Stimulated activated effector memory CD8-positive, alpha-beta T cell treated with anti-CD3 and anti-CD28 coated beads, Interleukin-12 subunit alpha, Interleukin-12 subunit beta, amount 100 ng/mL, for 72 hours (primary cell): ENCODE measurements at regions not wholly inside any gene's neighbourhood (a gene's known extent, or its start where the extent isn't known, plus 50 kb on each side); places are given as distances from the start of the nearest gene placed in this dataset.

Experiments used
- ATAC-seq: fragments of 150-1000 bp; cut with Tn5 transposase; 2 replicates; pipeline ENCODE4 v1.10.0; 2021
- DNase-seq, 2 donors: peaks; one replicate each; pipeline ENCODE4 v3.0.0; 2021 to 2022; ENCODE audit warnings: low spot score in 2 of 2
- H3K27ac Mint-ChIP-seq: one replicate; pipeline ENCODE4 v1.8.0; 2022; ENCODE audit warnings: mild to moderate bottlenecking, mixed read lengths
- H3K36me3 Mint-ChIP-seq: one replicate; pipeline ENCODE4 v1.8.0; 2022; ENCODE audit warnings: mild to moderate bottlenecking, mixed read lengths
- H3K4me1 Mint-ChIP-seq: one replicate; pipeline ENCODE4 v1.8.0; 2022; ENCODE audit warnings: mixed read lengths
- H3K4me3 Mint-ChIP-seq: one replicate; pipeline ENCODE4 v1.8.0; 2022; ENCODE audit warnings: mild to moderate bottlenecking, mixed read lengths
- H3K9me3 Mint-ChIP-seq: one replicate; pipeline ENCODE4 v1.8.0; 2022; ENCODE audit warnings: mixed read lengths

DNA sequence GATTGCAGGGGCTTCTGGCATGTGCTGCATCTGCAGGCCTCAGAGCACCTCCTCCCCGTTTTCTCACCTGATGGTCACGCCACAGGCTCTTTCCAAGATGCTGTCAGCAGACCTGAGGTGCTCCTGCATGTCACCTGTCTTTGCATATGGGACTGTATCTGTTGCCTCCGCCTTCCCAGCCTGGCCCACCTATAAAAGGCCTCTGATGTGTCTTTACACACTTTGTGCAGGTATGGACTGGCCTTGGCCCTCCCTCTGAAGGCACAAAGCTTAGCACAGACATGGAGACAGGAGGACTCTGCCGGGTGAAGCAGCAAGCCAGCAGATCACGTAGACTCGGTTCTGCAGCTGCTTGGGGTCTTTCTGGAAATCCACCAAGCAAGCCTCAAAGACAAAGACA lies 220.9 kb upstream of the PPP2R2D start:
- H3K36me3 Mint-ChIP-seq: no peaks in the 10 kb centered on the region

DNA sequence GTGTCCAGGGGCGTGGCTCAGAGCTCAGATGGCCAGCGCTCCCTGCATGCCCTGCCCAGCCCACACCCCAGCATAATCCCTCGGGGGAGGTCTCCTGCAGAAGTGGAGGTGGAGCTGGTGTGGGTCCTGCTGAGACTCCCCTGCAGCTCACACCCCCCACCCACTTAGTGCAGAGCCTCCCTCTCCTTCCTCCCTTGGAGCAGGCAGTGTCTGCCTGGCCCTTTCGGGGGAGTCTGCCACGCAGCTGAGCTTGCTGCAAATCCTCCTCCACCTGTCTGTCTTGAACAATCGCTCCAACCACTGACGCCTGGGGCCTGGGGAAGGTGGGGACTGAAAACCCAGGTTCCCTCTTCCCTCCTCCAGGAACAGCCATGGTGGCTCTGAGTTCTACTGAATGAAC lies 219.7 kb upstream of the PPP2R2D start:
- Mint-ChIP-seq H3K36me3 (no peaks in the 10 kb centered on the region), H3K4me3 (no peak overlapping the region), H3K4me1 (no peaks in the 10 kb centered on the region), H3K9me3 (no peaks in the 10 kb centered on the region), H3K27ac (no peak overlapping the region)
- DNase-seq (no peak), ATAC-seq (no peak)

More for the DNA sequence above, 220.9 kb upstream of the PPP2R2D start:
- ATAC-seq: no peak
- Mint-ChIP-seq H3K4me3 (no peak overlapping the region), H3K4me1 (no peaks in the 10 kb centered on the region), H3K27ac (no peak overlapping the region), H3K9me3 (no peaks in the 10 kb centered on the region)
- DNase-seq: no peak

DNA sequence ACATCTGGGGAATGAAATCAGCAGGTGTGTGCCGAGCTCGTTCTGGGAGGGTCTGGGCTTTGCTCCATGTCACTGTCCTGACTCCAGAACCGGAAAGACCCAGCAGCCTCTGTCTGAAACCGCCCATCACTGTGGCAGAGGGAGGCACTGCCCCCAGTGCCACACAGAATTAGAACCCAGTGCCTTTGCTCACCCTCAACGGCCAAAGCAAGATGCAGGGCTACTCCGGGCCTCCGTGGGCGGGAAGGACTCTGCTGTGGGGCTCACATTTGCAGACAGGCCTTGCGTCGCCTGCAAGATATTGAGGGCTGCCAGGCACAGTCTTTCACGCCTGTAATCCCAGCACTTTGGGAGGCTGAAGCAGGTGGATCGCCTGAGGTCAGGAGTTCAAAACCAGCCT lies 219.2 kb upstream of the PPP2R2D start:
- H3K36me3 Mint-ChIP-seq: no peaks in the 10 kb centered on the region
- no peaks in the 10 kb centered on the region for H3K9me3 Mint-ChIP-seq
- H3K4me1 Mint-ChIP-seq: no peaks in the 10 kb centered on the region
- DNase-seq: no peak
- no peak overlapping the region for H3K27ac Mint-ChIP-seq
- no peak overlapping the region for H3K4me3 Mint-ChIP-seq
- ATAC-seq: no peak

DNA sequence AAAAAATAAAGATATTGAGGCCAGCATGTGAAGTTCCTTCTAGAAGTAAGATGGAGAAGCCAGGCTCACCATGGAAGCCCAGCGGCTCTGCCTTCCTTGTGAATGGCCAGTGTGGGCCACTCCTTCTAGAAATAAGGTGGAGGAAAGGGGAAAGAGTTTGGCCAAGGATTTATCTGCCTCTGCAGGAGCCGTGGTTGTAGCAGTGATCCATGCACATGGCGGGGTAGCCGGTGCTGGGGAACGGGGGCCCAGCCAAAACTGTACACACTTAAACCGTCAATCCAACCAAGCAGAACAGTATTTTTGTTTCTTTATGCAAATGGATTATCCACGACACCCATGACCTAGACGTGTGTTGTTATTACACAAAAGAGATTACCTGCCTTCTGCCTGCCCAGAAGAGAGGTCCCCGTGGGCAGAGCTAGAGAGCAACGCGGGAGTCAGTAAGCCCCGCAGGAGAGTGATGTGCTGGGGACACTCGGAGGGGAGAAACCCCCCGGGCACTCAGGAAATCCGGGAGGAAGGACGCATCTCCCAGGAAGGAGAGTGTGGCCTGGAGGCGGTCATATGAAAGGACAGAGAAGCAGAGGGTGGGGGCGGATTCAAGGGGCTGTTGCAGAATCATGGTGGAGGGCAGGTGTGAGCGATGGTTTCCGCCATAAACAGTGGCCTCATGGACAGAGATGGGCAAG lies 218.4 kb upstream of the PPP2R2D start:
- Mint-ChIP-seq H3K4me1 (no peaks in the 10 kb centered on the region), H3K36me3 (no peaks in the 10 kb centered on the region), H3K9me3 (no peaks in the 10 kb centered on the region), H3K27ac (no peak overlapping the region), H3K4me3 (no peak overlapping the region)
- DNase-seq (no peak), ATAC-seq (no peak)

DNA sequence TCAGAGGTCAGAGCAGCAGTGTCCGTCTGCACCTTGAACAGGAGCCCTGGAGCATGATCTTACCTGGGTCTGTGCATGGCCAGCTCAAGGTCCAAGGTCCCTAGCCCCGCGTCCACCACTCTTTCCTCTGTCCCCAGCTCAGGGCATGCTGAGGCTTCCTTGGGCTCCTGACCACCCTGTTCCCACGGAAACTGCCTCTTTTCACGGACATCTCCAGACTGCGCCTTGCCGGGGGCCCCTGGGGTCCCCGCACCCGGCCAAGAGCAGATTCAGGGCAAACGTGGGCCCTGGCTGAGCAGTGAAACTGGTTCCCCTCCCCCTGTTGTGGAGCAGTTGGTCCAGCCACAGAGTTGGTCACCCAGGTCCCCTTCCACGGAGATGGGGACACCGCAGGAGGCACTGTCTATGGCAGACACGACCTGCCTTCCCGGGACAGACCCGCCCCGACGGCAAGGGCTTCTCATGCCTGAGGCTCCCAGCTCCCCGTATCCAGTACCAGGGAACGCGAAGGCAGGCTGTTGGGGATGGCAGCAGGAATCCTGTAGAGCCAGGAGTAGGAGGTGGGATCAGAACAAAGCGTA lies 217.4 kb upstream of the PPP2R2D start:
- Mint-ChIP-seq H3K4me1 (no peaks in the 10 kb centered on the region), H3K4me3 (no peak overlapping the region), H3K36me3 (no peaks in the 10 kb centered on the region), H3K27ac (no peak overlapping the region), H3K9me3 (no peaks in the 10 kb centered on the region)
- ATAC-seq (no peak), DNase-seq (no peak)

DNA sequence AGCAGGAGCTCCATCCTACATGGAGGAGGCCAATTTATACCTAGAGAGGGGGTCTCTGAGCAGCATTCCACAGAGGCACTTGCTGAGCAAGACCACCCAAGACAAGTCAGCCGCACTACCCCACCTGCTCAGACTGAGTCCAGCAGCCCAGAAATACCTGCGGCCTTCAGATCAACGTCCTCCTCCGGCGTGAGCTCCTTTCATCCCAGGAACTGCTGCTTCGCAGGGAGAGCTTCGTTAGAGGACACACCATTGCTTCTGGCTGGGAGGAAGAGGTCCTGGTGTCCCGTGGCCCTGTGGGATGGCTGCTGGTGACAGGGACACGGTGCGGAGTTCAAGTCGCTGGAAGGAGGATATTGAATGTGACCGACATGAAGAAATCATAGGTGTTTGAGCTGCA lies 216.9 kb upstream of the PPP2R2D start:
- no peaks in the 10 kb centered on the region for H3K4me1 Mint-ChIP-seq
- H3K27ac Mint-ChIP-seq: no peak overlapping the region
- H3K9me3 Mint-ChIP-seq: no peaks in the 10 kb centered on the region
- H3K36me3 Mint-ChIP-seq: no peaks in the 10 kb centered on the region
- ATAC-seq: no peak
- DNase-seq: no peak
- no peak overlapping the region for H3K4me3 Mint-ChIP-seq

DNA sequence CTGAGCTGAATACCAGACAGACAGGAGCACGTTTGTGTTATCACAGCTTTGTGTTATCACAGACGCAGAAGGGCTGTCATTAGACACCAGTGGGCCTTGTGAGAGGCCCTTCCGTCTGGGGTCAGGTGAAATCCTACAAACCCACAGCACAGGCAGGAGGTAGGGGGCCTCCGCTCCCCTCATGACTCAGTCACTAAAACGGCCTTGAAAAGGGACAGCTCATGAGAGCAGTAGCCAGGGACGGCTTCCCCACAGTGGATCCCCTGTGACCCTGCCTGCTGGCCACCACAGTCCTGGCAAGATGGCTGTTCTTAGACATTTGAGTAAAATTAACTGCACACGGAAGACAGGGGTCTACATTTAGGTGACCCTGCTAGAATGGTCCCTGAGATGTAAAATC lies 215.8 kb upstream of the PPP2R2D start:
- no peaks in the 10 kb centered on the region for H3K4me1 Mint-ChIP-seq
- no peaks in the 10 kb centered on the region for H3K36me3 Mint-ChIP-seq
- H3K9me3 Mint-ChIP-seq: no peaks in the 10 kb centered on the region
- H3K4me3 Mint-ChIP-seq: no peak overlapping the region
- DNase-seq (no peak), ATAC-seq (no peak)
- H3K27ac Mint-ChIP-seq: no peak overlapping the region

DNA sequence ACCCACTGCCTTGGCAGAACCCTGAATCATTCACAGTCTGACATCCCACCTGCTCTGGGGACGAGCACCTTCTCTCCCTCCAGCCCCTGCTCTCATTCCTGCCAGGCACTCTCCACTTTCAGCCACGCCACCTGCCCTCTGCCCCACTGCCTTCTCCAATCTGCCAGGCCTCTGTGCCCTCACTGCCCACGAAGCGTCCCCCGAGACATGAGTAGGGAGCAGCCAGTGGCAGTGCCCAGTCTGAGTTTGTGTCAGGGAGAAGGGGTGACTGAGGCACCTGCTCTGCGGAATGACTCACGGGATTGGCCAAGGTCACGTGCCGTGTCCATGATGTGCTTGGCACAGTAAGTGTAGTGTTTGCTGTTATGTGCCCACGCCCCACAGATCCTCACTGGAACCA lies 215.2 kb upstream of the PPP2R2D start:
- no peak overlapping the region for H3K4me3 Mint-ChIP-seq
- peaks cover 4% of the 10 kb centered on the region for H3K9me3 Mint-ChIP-seq
- H3K4me1 Mint-ChIP-seq: no peaks in the 10 kb centered on the region
- H3K27ac Mint-ChIP-seq: no peak overlapping the region
- ATAC-seq (no peak), DNase-seq (no peak)
- H3K36me3 Mint-ChIP-seq: no peaks in the 10 kb centered on the region

DNA sequence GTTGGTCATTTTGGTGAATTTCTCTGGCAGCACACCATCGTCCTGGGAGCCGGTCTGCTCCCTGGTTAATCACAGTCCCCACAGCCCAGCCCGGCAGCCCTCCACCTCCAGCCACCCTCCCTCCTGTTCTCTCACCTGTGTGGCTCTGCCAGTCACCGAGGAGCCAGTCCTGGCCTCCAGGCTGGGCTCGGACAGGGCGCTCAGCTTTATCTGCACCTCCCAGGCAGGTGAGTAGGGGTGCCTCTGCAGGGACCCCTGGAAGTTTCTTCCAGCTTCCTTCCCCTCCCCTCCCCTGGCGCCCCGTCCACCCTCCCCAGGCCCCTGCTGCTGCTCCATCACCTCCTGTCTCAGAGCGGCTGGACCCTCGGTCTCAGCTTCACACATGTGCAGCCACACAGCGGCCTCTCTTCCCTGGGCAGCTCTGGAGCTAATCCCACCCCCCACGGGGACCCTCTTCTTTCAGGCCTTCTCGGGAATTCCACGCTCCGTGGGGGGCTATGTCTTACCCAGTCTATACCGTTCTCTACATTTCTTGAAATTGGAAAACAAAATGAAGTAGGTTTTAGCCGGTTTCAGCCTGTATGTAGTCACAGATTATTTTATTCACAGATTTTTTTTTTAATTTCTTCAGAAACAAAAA lies 213.9 kb upstream of the PPP2R2D start:
- Mint-ChIP-seq H3K36me3 (no peaks in the 10 kb centered on the region), H3K4me3 (no peak overlapping the region), H3K4me1 (no peaks in the 10 kb centered on the region), H3K27ac (no peak overlapping the region), H3K9me3 (peaks cover 4% of the 10 kb centered on the region)
- no peak for DNase-seq
- ATAC-seq: no peak

DNA sequence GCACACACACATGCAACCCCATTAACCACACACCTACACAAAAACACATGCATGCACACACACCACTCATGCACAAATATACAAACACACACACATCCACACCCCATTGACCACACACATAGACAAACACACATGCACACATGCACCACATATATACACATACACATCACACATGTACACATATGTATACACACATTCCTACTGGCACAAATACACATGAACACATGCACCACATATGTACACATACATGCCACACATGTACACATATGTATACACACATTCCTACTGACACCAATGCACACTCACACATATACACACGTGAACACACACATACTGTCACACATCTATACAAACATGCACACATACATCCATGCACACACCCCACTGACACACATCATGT lies 212.5 kb upstream of the PPP2R2D start:
- Mint-ChIP-seq H3K36me3 (no peaks in the 10 kb centered on the region), H3K9me3 (peaks cover 4% of the 10 kb centered on the region), H3K4me1 (no peaks in the 10 kb centered on the region), H3K27ac (no peak overlapping the region), H3K4me3 (no peak overlapping the region)
- ATAC-seq (no peak), DNase-seq (no peak)

DNA sequence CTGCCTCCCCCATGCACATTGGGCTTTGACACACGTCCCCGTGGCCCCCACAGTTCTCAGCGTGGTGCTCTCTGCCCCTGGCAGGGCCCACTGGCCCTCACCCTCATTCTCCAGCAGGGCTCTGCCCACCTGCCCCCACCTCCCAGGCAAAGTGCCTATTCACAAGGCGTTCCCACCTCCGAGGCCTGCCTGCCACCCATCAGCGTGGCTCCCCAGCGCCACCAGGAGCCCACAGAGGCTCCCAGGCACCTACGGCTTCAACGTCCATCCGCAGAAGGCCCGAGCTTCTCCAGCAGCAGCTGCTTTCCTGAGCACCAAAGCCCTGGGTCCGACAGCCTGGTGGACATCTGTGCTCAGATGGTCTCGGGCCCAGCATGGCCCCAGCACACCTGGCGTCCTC lies 211.8 kb upstream of the PPP2R2D start:
- Mint-ChIP-seq H3K4me1 (no peaks in the 10 kb centered on the region), H3K36me3 (no peaks in the 10 kb centered on the region), H3K9me3 (peaks cover 4% of the 10 kb centered on the region), H3K27ac (no peak overlapping the region), H3K4me3 (no peak overlapping the region)
- ATAC-seq (no peak), DNase-seq (no peak)

DNA sequence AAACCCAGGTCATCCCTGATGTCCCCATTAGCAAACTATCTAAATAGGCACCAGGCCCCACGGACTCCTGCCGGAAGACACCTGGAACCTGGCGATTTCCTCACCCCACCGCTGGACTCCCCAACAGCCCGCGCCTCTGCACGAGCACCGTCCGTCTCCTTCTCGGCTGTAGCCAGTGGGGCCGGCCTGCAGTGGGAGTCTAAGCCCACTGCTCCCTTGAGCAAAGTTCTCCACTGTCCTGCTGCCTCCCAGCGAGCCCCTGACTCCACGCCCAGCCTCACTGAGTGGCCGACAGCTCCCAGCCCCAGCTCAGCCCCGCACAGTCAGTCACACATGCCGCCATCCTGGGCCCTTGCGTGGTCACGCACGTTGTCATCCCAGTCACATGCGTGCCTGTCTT lies 211.3 kb upstream of the PPP2R2D start:
- Mint-ChIP-seq H3K27ac (no peak overlapping the region), H3K9me3 (peaks cover 4% of the 10 kb centered on the region), H3K4me3 (no peak overlapping the region), H3K36me3 (no peaks in the 10 kb centered on the region), H3K4me1 (no peaks in the 10 kb centered on the region)
- ATAC-seq: no peak
- no peak for DNase-seq

DNA sequence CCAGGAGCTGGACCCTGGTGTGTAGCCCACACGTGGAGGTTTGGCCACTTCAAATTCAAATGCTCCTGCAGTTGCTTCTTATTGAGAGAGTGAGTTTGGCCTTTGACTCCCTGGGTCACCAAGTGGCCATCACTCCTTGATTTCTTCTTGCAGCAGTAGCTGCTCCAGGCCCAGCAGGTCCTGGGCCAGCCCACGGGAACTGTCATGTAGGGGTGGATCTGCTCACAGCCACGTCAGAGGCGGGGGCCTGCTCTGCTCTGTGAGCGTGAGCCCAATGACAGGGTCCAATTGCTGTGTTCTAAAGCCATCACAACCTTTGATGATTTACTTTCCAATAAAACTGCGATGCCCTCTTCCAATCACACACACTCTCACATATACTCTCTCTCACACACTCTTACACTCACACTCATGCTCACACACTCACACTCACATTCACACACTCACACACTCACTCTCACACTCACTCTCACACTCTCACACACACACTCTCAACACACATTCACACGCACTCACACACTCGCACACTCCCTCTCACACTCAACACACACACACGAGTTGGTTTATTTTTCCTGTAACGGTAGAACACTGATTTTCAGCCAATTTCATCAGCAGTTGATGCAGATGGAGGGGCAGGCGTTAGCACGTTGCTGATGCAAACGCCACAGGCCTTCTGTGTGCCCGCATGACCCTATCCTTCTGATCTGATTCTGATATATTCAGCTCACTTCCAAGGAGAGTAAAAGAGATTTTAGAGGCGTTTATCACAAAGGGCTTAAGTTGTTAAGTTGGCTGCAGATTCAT lies 210.7 kb upstream of the PPP2R2D start:
- no peak overlapping the region for H3K4me3 Mint-ChIP-seq
- H3K36me3 Mint-ChIP-seq: no peaks in the 10 kb centered on the region
- no peaks in the 10 kb centered on the region for H3K4me1 Mint-ChIP-seq
- no peak overlapping the region for H3K27ac Mint-ChIP-seq
- peaks cover 4% of the 10 kb centered on the region for H3K9me3 Mint-ChIP-seq
- DNase-seq: no peak
- ATAC-seq: no peak

DNA sequence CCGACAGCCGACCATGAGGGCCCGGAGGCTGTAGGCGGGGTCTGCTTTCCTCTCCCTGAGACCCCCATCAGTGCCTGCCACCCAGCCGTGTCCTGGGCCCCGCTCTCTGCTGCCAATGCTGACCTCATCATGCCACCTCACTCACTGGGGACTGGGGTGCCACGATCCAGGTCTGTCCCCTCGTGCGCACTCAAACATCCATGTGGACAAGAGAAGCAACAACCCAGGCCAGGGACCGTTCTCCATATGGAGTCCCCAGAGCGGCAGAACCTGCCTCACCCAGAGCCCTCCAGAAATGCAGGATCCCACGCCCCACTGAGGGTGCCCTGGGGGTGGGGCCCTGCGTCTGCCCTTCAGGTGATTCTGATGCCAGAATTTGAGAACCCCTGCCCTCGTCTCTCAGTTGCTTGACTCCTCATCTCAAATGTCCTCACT lies 210.0 kb upstream of the PPP2R2D start:
- DNase-seq: no peak
- no peak overlapping the region for H3K4me3 Mint-ChIP-seq
- H3K27ac Mint-ChIP-seq: no peak overlapping the region
- no peaks in the 10 kb centered on the region for H3K36me3 Mint-ChIP-seq
- no peak for ATAC-seq
- peaks cover 4% of the 10 kb centered on the region for H3K9me3 Mint-ChIP-seq
- H3K4me1 Mint-ChIP-seq: no peaks in the 10 kb centered on the region

DNA sequence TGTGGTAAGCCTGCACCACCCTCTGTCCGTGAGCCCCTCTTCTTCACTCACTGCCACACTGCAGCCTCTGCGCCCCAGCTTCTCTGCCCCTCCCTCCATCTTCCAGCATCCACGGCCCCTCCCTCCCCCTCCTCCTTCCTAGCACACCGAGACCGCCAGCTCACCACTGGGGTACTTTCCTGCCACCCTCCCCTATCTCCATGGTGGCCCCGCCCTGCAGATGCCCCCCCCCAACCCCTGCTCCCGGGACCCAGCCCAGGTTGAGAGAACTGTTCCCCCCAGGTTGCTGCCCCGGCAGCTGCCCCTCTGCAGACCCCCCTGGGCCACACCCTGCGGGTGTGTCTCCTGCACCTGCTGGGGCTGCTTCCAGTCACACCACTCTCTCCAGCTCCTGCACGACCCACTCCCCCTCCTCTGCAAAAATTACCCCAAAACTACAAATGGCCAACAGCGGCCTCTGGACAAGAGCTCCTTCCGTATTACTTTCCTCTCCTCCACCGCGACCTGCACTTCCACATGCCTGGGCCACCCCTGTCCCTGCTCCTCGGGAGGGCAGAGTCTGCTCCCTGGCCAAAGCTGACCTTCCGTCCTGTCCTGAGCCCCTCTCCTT lies 209.2 kb upstream of the PPP2R2D start:
- Mint-ChIP-seq H3K4me1 (no peaks in the 10 kb centered on the region), H3K36me3 (no peaks in the 10 kb centered on the region), H3K9me3 (peaks cover 8% of the 10 kb centered on the region), H3K4me3 (no peak overlapping the region), H3K27ac (no peak overlapping the region)
- ATAC-seq (no peak), DNase-seq (no peak)
